Left ventricle myocardium inferior (tissue), 1 donor: ENCODE measurements at regions not wholly inside any gene's neighbourhood (a gene's known extent, or its start where the extent isn't known, plus 50 kb on each side); places are given as distances from the start of the nearest gene placed in this dataset.

ENCODE experiments used
- DNase-seq: peaks from one replicate; pipeline ENCODE4 v3.0.0-alpha.2; 2020
- H3K27ac ChIP-seq: fragments of 200-600 bp; replicated peaks from 2 replicates; pipeline ENCODE4 v1.8.0; 2021
- H3K27me3 ChIP-seq: fragments of 200-600 bp; 2 replicates; pipeline ENCODE4 v1.8.0; 2021; ENCODE audit warnings: low read depth
- H3K36me3 ChIP-seq: fragments of 200-600 bp; 2 replicates; pipeline ENCODE4 v1.8.0; 2021
- H3K4me1 ChIP-seq: fragments of 200-600 bp; 2 replicates; pipeline ENCODE4 v1.8.0; 2021
- H3K4me3 ChIP-seq: fragments of 200-600 bp; 2 replicates; pipeline ENCODE4 v1.8.0; 2021; ENCODE audit warnings: mild to moderate bottlenecking, moderate library complexity
- H3K9me3 ChIP-seq: fragments of 200-600 bp; replicated peaks from 2 replicates; pipeline ENCODE4 v1.8.0; 2021
- CTCF ChIP-seq: fragments of 200-600 bp; IDR thresholded peaks from 2 replicates; pipeline ENCODE4 v1.8.0; 2021; ENCODE audit warnings: antibody characterized with exemption, mild to moderate bottlenecking, borderline replicate concordance
- intact Hi-C: fragments of 100-400 bp; cut with micrococcal nuclease; formaldehyde crosslinking; loops from one replicate; pipeline ENCODE4 v1.11.0; 2022
- donor health status: DM: no; HTN: yes; CAD: no; lungs with severe emphysema.

- no peak for DNase-seq
These were observed 316.0 kb downstream of the FGFR2 start for GRCh38 chr10:121282264-121282663.

GRCh38 chr10:121282797-121283515, 315.3 kb downstream of the FGFR2 start:
- intact Hi-C loops = no loop called here
- peaks cover 6% of the 10 kb centered on the region for H3K9me3 ChIP-seq
- TF ChIP-seq CTCF = no peak

More at GRCh38 chr10:121282264-121282663, 316.0 kb downstream of the FGFR2 start:
- intact Hi-C loops = no loop called here
- H3K4me1 ChIP-seq = peaks cover 13% of the 10 kb centered on the region
- no peak overlapping the region for H3K4me3 ChIP-seq
- H3K27me3 ChIP-seq = peaks cover 3% of the 10 kb centered on the region
- peaks cover 6% of the 10 kb centered on the region for H3K9me3 ChIP-seq
- TF ChIP-seq CTCF = no peak
- H3K27ac ChIP-seq = no peak overlapping the region
- H3K36me3 ChIP-seq = no peaks in the 10 kb centered on the region

GRCh38 chr10:121284936-121285335, 313.3 kb downstream of the FGFR2 start:
- H3K4me1 ChIP-seq = peaks cover 13% of the 10 kb centered on the region
- no peaks in the 10 kb centered on the region for H3K9me3 ChIP-seq
- DNase-seq = no peak
- no peak overlapping the region for H3K27ac ChIP-seq
- H3K27me3 ChIP-seq = peaks cover 7% of the 10 kb centered on the region
- H3K36me3 ChIP-seq = no peaks in the 10 kb centered on the region
- no peak overlapping the region for H3K4me3 ChIP-seq
- intact Hi-C loops = no loop called here
- no peak for TF ChIP-seq CTCF

More at GRCh38 chr10:121282797-121283515, 315.3 kb downstream of the FGFR2 start:
- no peaks in the 10 kb centered on the region for H3K36me3 ChIP-seq
- H3K4me3 ChIP-seq = no peak overlapping the region
- no peak for DNase-seq
- H3K27me3 ChIP-seq = peaks cover 7% of the 10 kb centered on the region
- H3K4me1 ChIP-seq = peaks cover 13% of the 10 kb centered on the region
- H3K27ac ChIP-seq = no peak overlapping the region

- no peak for TF ChIP-seq CTCF
- no peaks in the 10 kb centered on the region for H3K9me3 ChIP-seq
- no peak overlapping the region for H3K27ac ChIP-seq
- intact Hi-C loops = no loop called here
- peaks cover 13% of the 10 kb centered on the region for H3K4me1 ChIP-seq
- DNase-seq = no peak
- peaks cover 7% of the 10 kb centered on the region for H3K27me3 ChIP-seq
- H3K4me3 ChIP-seq = no peak overlapping the region
- no peaks in the 10 kb centered on the region for H3K36me3 ChIP-seq
These were observed 312.6 kb downstream of the FGFR2 start for GRCh38 chr10:121285406-121286196.

GRCh38 chr10:121288011-121288410, 310.2 kb downstream of the FGFR2 start:
- Histone ChIP-seq H3K4me3 (no peak overlapping the region), H3K36me3 (no peaks in the 10 kb centered on the region), H3K27me3 (peaks cover 7% of the 10 kb centered on the region), H3K9me3 (no peaks in the 10 kb centered on the region), H3K27ac (no peak overlapping the region), H3K4me1 (peaks cover 13% of the 10 kb centered on the region)
- TF ChIP-seq CTCF = no peak
- no peak for DNase-seq
- intact Hi-C loops = no loop called here
